Neural cell (in vitro differentiated cells): ENCODE measurements at regions not wholly inside any gene's neighbourhood (a gene's known extent, or its start where the extent isn't known, plus 50 kb on each side); places are given as distances from the start of the nearest gene placed in this dataset.

ENCODE experiments used
- H2AFZ ChIP-seq: fragments of 200-600, 300-800 bp; sonication (generic), shearing (Covaris generic); 2 replicates; pipeline ENCODE4 v1.6.0; 2014; ENCODE audit warnings: low read depth, mild to moderate bottlenecking, antibody characterized with exemption, low read length, moderate library complexity
- H3F3A ChIP-seq: fragments of 200-600 bp; shearing (Covaris generic); 2 replicates; pipeline ENCODE4 v1.6.1; 2016; ENCODE audit warnings: mild to moderate bottlenecking, moderate library complexity, mixed read lengths, antibody characterized with exemption, low read length; ENCODE audit not compliant: insufficient read depth, poor library complexity, severe bottlenecking
- H3K27ac ChIP-seq: fragments of 200-600, 300-800 bp; sonication (generic), shearing (Covaris generic); 2 replicates; pipeline ENCODE4 v1.5.1; 2014; ENCODE audit warnings: mild to moderate bottlenecking, low read length, moderate library complexity
- H3K27me3 ChIP-seq: fragments of 300-800, 200-600 bp; sonication (generic), shearing (Covaris generic); 2 replicates; pipeline ENCODE4 v1.6.0; 2014; ENCODE audit warnings: mild to moderate bottlenecking, low read depth, low read length, moderate library complexity; ENCODE audit not compliant: insufficient read depth
- H3K36me3 ChIP-seq: fragments of 300-800, 200-600 bp; sonication (generic), shearing (Covaris generic); 2 replicates; pipeline ENCODE4 v1.5.1; 2014; ENCODE audit warnings: mild to moderate bottlenecking, antibody characterized with exemption, low read length, moderate library complexity; ENCODE audit not compliant: insufficient read depth
- H3K4me2 ChIP-seq: fragments of 300-800, 200-600 bp; sonication (generic), shearing (Covaris generic); 2 replicates; pipeline ENCODE4 v1.6.0; 2014; ENCODE audit warnings: mild to moderate bottlenecking, low read length
- H3K4me3 ChIP-seq: fragments of 300-800, 200-600 bp; sonication (generic), shearing (Covaris generic); 2 replicates; pipeline ENCODE4 v1.5.1; 2014; ENCODE audit warnings: mild to moderate bottlenecking, low read length, moderate library complexity
- H3K79me2 ChIP-seq: fragments of 200-600 bp; shearing (Covaris generic); replicated peaks from 2 replicates; pipeline ENCODE4 v1.6.0; 2014; ENCODE audit warnings: mild to moderate bottlenecking, low read length, moderate library complexity; ENCODE audit not compliant: insufficient read depth
- H3K9ac ChIP-seq: fragments of 300-800, 200-600 bp; sonication (generic), shearing (Covaris generic); 2 replicates; pipeline ENCODE4 v1.6.1; 2016; ENCODE audit warnings: mild to moderate bottlenecking, low read length, mixed read lengths
- H3K9me2 ChIP-seq: fragments of 200-600 bp; shearing (Covaris generic); 2 replicates; pipeline ENCODE4 v1.6.1; 2016; ENCODE audit warnings: mild to moderate bottlenecking, low read length, mixed read lengths; ENCODE audit not compliant: insufficient read depth
- H3K9me3 ChIP-seq: fragments of 200-600, 300-800 bp; sonication (generic), shearing (Covaris generic); 2 replicates; pipeline ENCODE4 v1.6.1; 2016; ENCODE audit warnings: mild to moderate bottlenecking, mixed run types, low read length, moderate library complexity, mixed read lengths
- H4K20me1 ChIP-seq: fragments of 200-600 bp; shearing (Covaris generic); 2 replicates; pipeline ENCODE4 v1.6.1; 2016; ENCODE audit warnings: mild to moderate bottlenecking, mixed run types; ENCODE audit not compliant: insufficient read depth
- CTCF ChIP-seq: fragments of 450-650 bp; IDR thresholded peaks from 2 replicates; pipeline ENCODE4 v1.5.1; 2014; ENCODE audit warnings: antibody characterized with exemption, mild to moderate bottlenecking, moderate library complexity; ENCODE audit not compliant: poor library complexity, severe bottlenecking
- EP300 ChIP-seq: fragments of 450-650 bp; conservative IDR thresholded peaks from 2 replicates; pipeline ENCODE4 v1.6.1; 2014; ENCODE audit warnings: antibody characterized with exemption, mild to moderate bottlenecking, moderate library complexity; ENCODE audit not compliant: poor library complexity, severe bottlenecking
- EZH2 ChIP-seq: fragments of 200-600, 300-800 bp; shearing (Covaris generic), sonication (generic); IDR thresholded peaks from 2 replicates; pipeline ENCODE4 v1.6.1; 2014; ENCODE audit warnings: antibody characterized with exemption, low read length, borderline replicate concordance, mild to moderate bottlenecking; ENCODE audit not compliant: insufficient read depth, poor library complexity, severe bottlenecking
- MXI1 ChIP-seq: fragments of 450-650 bp; conservative IDR thresholded peaks from 2 replicates; pipeline ENCODE4 v1.6.1; 2014; ENCODE audit warnings: antibody characterized with exemption, mild to moderate bottlenecking; ENCODE audit not compliant: poor library complexity, severe bottlenecking
- POLR2AphosphoS5 ChIP-seq: IDR thresholded peaks from 2 replicates; pipeline ENCODE4 v1.6.1; 2012
- RAD21 ChIP-seq: fragments of 450-650 bp; conservative IDR thresholded peaks from 2 replicates; pipeline ENCODE4 v1.6.1; 2014; ENCODE audit warnings: antibody characterized with exemption, mild to moderate bottlenecking, moderate library complexity
- REST ChIP-seq: IDR thresholded peaks from 2 replicates; pipeline ENCODE4 v1.6.1; 2012; ENCODE audit warnings: borderline replicate concordance
- SMC3 ChIP-seq: fragments of 450-650 bp; conservative IDR thresholded peaks from 2 replicates; pipeline ENCODE4 v1.6.1; 2014; ENCODE audit warnings: antibody characterized with exemption, mild to moderate bottlenecking, moderate library complexity; ENCODE audit not compliant: poor library complexity
- TAF1 ChIP-seq: IDR thresholded peaks from 2 replicates; pipeline ENCODE4 v1.6.1; 2012; ENCODE audit warnings: low read depth

- Histone ChIP-seq H3K9me2 (no peaks in the 10 kb centered on the region), H3K4me3 (no peak overlapping the region), H3K27me3 (no peaks in the 10 kb centered on the region), H3K79me2 (no peaks in the 10 kb centered on the region), H3K36me3 (no peaks in the 10 kb centered on the region), H3K9ac (no peak overlapping the region), H3K9me3 (no peaks in the 10 kb centered on the region), H4K20me1 (no peaks in the 10 kb centered on the region), H2AFZ (no peak overlapping the region), H3K27ac (no peak overlapping the region), H3K4me2 (no peak overlapping the region), H3F3A (no peaks in the 10 kb centered on the region)
- TF ChIP-seq SMC3, result no peak
- TF ChIP-seq REST, result no peak
- no peak for TF ChIP-seq TAF1
- TF ChIP-seq CTCF, result no peak
Observed at GRCh38 chr7:34332006-34332405, 326.0 kb upstream of the NPSR1 start.

GRCh38 chr7:34333184-34333583, 324.8 kb upstream of the NPSR1 start:
- Histone ChIP-seq H4K20me1 (no peaks in the 10 kb centered on the region), H2AFZ (no peak overlapping the region), H3F3A (no peaks in the 10 kb centered on the region), H3K9me3 (no peaks in the 10 kb centered on the region), H3K79me2 (no peaks in the 10 kb centered on the region), H3K9me2 (no peaks in the 10 kb centered on the region), H3K27ac (no peak overlapping the region), H3K36me3 (no peaks in the 10 kb centered on the region), H3K4me3 (no peak overlapping the region), H3K4me2 (no peak overlapping the region), H3K27me3 (no peaks in the 10 kb centered on the region), H3K9ac (no peak overlapping the region)
- TF ChIP-seq TAF1, result no peak
- no peak for TF ChIP-seq SMC3
- TF ChIP-seq EZH2, result no peak
- no peak for TF ChIP-seq REST
- no peak for TF ChIP-seq POLR2AphosphoS5
- no peak for TF ChIP-seq MXI1
- TF ChIP-seq RAD21, result no peak
- TF ChIP-seq EP300, result no peak
